ENCODE measurements at regions not wholly inside any gene's neighbourhood (a gene's known extent, or its start where the extent isn't known, plus 50 kb on each side); places are given as distances from the start of the nearest gene placed in this dataset.
"Not testable (repeated sequence)": the region's sequence is repeated elsewhere in the genome, so short reads cannot be mapped to it uniquely, and the experiment has no call there.

DNA sequence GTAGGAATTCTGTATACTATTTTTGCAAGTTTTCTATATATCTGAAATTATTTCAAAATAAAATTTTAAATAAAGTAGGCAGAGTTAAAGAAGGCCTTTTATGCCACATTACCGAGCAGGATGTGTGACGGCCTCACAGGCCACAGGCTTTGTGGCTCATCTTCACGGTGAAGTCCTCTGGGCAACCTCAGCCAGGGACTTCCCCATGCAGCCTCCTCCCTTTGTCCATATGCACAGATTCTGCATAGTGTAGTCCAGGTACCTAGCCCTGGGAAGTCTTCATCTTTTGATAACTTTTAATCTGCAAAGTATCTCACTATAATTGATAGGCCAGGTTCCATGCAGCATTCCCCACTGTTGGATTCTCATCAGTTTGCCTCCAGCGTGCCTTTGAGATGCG lies 62.8 kb downstream of the ARHGAP11B start:
- DNase-seq (ENCODE audit: low spot score): not testable (repeated sequence)

DNA sequence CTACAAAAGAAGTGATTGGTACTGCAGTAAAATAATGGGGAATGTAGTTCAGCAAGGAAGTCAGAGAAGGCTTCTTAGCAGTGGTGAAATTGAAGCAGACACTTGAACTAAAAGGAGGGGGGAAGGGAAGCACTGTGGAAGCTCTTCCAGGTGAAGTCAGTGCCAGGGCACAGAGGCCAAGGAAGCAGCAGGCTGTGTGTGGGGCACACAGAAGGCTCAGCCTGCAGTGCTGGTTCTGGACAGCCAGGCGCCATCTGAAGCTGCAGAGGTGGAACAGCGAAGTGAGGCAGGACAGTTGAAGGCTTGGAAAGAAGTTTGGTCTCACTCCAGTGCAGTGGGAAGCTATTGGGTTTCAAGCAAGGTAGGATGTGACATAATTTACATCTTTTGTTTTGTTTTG lies 64.2 kb downstream of the ARHGAP11B start:
- not testable (repeated sequence) for DNase-seq (ENCODE audit: low spot score)

GRCh38 chr15:30695811-30696210 lies 69.9 kb downstream of the ARHGAP11B start:
- not testable (repeated sequence) for DNase-seq (ENCODE audit: low spot score)

DNA sequence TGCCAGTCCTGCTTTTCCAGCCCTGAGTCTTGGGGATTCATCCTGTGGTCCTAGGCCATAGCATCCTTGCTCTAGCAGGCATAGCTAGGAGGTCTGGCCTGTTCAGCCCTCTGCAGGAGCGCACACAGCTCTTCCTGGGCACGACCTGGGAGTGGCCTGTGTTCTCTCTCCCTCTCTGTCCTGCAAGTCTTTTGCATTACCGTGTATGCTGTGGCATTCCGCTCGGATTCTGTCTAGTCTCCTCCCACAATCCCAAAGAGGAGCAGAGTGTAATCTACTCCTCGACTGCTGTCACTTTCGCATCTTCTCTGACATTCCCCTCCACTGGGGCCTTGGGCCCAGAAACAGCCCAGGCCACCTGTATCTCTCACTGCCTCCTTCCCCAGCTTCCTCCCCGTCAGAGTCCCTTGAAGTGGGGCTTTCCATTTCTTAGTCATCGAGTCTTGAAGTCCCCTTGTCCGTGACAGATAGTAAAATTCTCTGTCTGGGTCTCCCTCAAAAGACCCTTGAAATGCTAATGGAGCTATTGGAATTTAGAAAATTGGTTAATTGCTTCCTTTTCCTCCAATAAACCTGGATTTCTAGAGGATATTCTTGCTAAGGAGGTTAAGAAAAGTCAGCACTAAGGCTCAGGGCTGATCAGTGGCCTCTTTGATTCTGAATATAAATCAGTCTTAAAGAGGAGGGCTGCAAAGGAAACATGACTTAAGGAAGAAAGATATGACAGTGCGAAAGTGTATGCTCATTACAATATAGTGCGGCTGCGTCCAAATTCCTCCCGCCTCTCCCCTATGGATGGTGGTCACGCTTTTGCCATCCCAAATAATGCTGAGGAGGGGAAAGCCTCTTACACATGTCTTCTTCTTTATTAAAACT lies 70.7 kb downstream of the ARHGAP11B start:
- DNase-seq (ENCODE audit: low spot score): not testable (repeated sequence)

DNA sequence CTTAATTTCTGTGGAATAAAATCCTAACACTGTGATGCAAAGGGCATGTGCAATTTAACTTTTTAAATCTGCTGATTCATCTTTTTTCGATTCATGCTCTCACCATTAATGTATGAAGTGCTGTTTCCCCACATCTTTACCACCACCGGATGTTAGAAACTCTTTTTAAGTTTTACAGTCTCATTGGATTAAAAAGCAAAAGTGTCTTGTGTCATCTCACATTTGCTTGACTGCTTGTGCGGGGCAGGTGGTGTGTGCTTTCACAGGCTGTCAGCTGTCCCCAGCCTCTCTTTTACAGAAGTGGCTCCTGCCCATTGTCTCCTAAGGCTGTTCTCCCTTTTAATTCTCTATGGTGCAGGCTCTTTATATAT lies 71.4 kb downstream of the ARHGAP11B start:
- not testable (repeated sequence) for DNase-seq (ENCODE audit: low spot score)

DNA sequence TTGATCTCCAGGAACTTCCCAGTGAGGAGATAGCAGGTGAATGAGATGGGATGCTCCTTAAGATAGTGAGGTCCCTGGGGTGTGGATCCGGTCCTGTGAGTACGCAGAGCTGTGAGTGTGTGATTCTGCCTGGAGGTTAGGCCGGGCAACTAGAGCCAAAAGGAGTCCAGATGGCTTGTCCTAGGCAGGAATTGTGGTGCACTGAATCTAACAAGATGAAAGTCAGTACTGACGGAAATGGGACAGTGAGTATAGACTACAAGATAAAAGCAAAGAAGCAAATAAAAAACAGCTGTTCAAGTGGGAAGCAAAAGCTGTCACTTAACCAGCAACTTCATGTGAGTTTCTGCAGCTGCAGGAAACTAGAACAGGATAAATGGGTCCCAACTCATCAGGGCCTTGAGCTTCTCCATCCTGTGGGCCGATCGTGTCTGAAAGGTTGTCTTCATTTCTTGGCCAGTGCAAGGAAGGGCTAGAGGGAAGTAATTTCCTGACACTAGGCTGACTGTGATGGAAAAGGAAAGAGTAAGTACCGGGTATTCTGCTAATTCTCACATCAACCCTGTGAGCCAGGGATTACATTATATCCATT lies 74.2 kb downstream of the ARHGAP11B start:
- DNase-seq (ENCODE audit: low spot score): not testable (repeated sequence)

- not testable (repeated sequence) for DNase-seq (ENCODE audit: low spot score)
Observed at GRCh38 chr15:30707976-30708685, 82.2 kb downstream of the ARHGAP11B start.

DNA sequence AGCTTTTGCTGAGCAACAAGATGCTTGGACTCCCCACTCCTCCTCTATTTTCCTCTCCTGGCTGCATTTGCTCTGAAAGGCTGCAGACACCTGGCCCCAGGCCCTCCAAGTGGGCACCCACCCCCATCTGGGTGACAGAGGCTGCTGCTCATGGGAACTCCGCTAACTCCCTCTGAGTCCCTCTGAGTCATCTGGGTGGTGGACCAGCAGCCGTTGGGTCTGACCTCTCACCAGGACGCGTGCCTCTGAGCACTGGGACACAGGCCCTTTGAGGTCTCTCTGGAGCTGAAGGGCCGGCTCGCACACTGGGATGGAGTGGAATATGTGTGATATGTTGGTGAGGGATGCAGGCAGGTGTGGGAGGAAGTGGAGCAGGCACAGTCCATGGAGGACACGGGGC lies 82.9 kb downstream of the ARHGAP11B start:
- DNase-seq (ENCODE audit: low spot score): not testable (repeated sequence)

GRCh38 chr15:30718038-30718643 lies 92.2 kb downstream of the ARHGAP11B start:
- not testable (repeated sequence) for DNase-seq (ENCODE audit: low spot score)

GRCh38 chr15:30719363-30719762 lies 93.4 kb downstream of the ARHGAP11B start:
- not testable (repeated sequence) for DNase-seq (ENCODE audit: low spot score)

DNA sequence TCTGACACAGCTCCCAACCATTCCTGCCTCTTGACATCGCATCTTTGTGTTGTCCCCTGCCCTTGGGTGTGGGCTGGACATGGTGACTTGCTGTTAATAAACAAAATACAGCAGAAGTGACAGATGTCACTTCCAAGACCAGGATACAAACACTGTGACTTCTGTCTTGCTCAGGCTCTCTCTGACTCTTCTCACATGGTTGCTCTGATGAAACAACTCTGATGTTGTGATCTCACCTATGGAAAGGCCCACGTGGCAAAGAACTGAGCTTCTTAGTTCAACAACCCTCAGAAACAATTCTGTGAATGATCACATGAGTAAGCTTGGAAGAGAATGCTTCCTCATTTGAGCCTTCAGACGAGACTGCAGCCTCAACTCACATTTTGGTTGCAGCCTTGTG lies 94.9 kb downstream of the ARHGAP11B start:
- not testable (repeated sequence) for DNase-seq (ENCODE audit: low spot score)

DNA sequence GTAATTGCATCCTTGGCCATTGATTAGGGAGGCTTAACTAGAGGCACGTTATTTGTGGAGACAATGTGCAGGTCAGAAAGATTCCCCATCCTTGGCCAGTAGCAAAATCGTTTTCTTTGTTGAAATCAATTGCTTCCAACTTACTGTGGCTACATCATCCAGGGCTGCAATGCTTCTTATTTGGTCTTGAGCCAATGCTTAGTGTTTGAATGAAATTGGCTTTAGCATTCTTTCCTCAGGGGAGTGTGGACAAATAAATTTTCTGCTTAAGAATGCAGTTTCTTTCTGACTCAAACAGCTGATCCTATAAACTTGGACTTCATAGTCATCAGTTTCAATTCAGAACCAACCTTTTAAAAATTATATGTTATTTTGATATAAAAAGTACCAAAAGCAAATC lies 95.6 kb downstream of the ARHGAP11B start:
- not testable (repeated sequence) for DNase-seq (ENCODE audit: low spot score)

DNA sequence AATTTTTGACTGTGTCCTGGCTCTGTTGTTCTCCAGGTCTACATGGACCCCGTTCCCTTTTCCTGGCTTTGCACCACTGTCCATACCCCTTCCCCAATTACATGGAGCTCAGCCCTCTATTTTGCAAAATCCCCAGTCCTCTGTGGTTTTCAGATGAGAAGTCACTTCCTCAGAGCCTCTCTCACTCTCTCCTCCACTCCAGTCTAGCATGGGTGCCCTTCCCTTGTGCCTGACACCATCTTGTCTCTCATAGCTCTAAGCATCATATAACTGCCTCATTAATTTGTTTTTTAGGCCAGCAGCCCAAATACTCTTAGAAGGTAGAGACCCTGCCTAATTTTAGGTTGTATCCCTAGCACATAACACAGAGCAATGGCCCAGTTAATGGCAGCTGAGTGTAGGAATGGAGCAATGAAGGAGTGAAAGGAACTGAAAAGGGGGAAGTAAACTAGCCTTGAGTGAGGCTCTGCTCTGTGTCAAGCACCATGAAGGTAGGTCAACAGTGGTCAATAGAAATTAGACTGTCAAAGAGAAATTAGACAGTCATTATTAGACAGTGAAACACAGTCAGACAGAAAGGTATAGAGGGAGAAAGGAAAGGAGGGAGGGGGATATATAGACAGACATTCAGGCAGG lies 97.7 kb downstream of the ARHGAP11B start:
- DNase-seq (ENCODE audit: low spot score): not testable (repeated sequence)

DNA sequence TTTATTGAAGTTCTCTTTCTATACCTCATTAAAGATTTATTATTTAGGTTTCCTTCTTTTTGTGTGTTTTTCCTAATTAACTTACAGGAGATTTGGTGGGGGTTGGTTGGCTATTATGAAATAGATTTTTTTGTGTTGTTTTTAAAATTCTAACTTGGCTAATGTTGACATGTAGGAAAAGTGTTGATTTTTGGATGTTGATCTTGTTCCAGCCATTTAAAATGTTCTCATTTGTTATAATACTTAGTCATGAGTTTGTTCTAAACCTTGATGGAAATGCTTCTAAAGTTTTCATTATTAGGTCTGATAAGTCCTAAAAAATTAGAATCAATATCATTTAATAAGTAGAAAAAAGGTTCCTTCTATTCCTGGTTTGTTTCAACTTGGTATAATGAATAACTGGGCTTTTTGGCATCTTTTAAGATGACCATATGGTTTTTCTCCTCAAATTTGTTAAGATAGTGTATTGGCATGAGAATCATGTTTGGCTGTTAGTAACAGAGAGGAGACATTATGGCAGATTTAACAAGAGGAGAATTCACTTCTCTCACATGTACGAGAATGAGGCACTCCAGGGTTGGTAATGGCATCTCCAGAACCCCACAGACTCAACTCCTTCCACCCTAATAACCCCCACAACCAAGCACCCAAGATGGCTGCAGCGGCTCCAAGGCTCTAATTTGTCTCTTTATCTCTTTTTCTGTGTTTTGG lies 104.1 kb downstream of the ARHGAP11B start:
- not testable (repeated sequence) for DNase-seq (ENCODE audit: low spot score)

DNA sequence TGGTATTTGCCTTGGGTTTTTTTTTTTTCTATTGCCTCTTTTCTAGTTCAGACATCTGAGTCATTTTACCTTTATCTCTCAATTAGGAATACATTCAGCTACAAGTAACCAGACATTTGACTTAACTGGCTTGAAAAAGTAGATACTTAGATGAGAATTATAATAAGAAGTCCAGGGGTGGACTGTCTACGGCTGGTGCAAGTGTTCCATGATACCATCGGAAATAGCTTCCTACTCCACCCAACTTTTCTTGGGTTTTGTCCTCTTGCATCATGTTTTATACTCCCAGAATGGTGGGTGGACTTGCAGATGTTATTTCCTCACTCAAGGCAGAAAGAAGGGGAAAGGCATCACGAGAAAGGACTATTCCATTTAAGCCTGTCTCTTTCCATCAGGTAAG lies 104.7 kb downstream of the ARHGAP11B start:
- not testable (repeated sequence) for DNase-seq (ENCODE audit: low spot score)

DNA sequence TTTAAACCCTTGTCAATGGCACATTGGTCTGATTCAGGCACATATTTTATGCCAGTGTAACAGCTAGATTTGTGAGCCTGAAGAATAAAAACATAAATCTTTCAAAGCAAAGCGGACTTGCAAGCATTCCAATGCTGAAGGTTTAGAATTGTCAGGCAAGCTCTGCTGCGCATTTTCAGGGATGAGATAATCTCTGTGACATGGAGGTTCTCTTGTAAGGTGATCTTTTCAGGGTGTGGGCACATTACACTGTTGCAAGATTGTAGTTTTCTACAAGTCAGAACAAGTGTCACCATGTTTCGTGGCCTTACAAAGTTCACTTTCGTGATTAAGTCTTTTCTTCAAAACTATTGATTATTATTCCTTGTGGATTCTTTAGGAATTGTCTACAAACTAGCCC lies 106.2 kb downstream of the ARHGAP11B start:
- not testable (repeated sequence) for DNase-seq (ENCODE audit: low spot score)

DNA sequence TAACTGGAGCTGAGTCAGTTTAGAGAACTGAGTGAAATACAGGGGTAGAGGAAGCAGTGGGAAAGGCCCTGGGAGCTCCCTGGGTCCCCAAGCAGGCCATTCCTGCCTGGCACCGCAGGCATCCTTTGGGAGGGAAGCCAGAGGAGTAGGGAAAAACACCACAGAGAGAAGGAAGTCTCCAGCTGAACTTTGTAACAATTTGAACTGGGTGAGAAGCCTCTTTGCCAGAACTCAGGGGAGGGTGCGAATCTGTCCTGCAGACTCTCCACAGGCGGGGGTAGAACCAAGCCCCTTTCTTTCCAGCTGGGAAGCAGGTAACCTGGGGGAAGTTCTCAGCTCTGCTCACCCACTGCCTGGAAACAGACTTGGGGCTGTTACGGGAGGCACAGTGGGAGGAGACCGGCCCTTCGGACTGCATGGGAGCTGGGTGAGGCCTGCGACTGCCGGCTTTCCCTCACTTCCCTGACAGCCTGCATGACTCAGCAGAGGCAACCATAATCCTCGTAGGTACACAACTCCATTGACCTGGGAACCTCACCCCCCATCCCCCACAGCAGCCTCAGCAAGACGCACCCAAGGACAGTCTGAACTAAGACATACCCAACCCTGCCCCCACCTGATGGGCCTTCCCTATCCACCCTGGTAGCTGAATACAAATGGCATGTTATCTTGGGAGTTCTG lies 110.1 kb downstream of the ARHGAP11B start:
- DNase-seq (ENCODE audit: low spot score): not testable (repeated sequence)

DNA sequence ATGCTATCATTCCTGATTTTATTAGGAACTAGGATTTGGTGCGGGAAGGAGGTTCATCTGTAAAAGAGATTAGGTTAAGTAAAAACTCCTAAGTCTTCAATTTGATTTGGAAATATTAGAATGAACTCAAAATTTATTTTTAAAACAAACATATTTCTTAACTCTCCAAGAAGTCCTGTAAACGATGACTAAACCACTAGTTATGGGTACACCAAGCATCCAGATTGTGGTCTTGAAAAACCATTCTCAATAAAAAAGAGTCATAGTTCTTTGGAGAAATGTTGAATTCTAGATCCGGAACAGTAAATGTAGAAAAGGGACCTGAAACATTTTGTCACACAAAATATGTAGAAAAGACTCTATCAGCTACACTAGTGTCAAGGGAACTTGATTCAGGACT lies 116.9 kb downstream of the ARHGAP11B start:
- not testable (repeated sequence) for DNase-seq (ENCODE audit: low spot score)

DNA sequence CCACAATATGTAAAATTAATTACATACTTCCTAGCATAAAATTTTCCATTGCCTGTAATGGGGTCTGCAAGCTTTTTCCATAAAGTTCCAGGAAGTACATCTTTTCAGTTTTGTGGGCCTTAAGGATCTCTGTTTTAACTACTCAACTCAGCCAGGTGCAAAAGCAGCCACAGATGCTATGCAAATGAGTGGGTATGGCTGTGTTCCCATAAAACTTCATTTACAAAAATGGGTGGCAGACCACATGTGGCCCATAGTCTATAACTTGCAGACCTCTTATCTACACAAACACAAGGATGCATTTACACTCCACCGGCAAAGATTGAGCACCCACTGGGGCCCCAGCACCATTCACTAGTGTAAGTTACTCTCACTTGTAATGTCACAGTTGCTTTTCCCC lies 123.1 kb downstream of the ARHGAP11B start:
- DNase-seq (ENCODE audit: low spot score): not testable (repeated sequence)

DNA sequence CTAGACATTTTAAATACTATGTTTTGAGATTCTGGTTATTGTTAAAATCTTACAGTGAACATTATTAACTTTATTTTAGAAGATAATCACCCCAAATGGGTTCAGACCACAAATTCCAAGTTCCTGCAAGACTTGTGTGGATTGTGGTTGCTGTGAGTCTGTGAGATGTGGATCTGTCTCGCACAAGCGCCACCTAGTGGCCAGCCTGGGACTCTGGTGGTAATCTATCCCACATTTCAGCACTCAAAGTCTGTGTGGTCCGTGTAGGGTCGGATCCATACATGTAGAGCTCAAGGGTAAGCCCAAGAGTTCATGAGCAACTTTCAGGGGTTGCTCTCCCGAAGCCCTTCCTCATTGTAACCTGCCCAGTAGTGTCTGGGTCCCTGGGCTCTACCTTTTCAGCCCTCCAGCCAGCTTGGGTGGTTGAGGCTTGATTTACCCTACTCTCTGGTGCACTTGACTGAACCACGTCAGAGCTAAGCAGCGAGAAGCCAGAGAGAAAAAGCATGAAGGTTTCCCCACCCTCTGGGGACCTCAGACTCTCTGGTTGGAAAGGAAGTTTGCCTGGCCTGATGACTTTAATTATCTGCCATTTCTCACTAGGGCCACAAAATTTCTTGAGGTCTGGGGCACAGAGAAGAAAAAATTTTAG lies 129.2 kb downstream of the ARHGAP11B start:
- not testable (repeated sequence) for DNase-seq (ENCODE audit: low spot score)

All from pons (tissue), 1 donor.